CD4-positive, alpha-beta T cell treated with Interferon gamma for 1 hour (primary cell): ENCODE measurements at regions not wholly inside any gene's neighbourhood (a gene's known extent, or its start where the extent isn't known, plus 50 kb on each side); places are given as distances from the start of the nearest gene placed in this dataset.
"Not testable (repeated sequence)": the region's sequence is repeated elsewhere in the genome, so short reads cannot be mapped to it uniquely, and the experiment has no call there.

ENCODE experiments used
- DNase-seq: peaks from one replicate; pipeline ENCODE4 v3.0.0-alpha.2; 2020

- DNase-seq = no peak
These were observed 193.7 kb downstream of the C16orf95 start for GRCh38 chr16:87123356-87124001.

- DNase-seq = not testable (repeated sequence)
These were observed 192.8 kb downstream of the C16orf95 start for GRCh38 chr16:87124405-87124804.

DNA sequence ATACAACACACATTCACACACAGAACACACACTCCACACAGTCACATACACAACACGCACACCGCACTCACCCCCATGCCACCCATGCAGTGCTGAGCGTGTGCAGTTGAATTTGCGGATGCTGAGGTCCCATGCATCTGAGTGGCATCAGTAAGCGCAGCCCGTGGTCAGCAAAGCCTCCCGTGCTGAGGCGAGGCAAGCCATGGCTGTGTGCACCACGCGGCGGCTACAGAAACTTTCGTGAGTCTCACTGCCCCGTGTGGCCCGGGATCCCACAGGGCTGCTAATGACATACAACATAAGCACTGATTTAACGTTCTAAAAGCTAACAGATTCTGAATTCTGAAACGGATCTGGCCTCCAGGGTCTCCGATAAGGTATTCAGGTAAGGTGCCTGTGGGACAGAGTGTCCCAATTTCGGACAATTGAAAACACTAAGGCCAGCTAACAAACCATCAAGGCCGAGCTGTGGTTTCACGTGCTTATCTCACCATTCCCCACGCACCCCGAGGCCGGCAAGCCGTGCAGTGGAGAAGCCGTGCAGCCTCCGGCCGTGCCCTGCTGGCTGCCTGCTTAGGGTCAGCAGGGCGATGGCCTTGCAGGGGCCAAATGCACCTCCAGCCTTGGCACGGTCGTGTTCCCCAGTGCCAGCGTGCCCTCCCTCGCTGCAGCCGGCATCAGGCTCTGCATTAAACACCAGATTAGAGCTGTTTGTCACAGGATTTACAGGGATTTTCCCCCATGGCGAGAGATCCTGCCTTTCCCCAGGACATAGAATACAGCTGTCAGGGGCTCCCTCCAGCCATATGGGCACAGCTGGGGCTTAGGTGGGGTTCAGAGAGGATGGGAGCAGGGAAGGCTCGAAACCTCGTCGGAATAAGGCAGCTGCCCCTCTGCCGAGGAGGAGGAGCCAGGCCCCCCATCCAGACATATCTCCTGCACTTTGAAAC lies 191.7 kb downstream of the C16orf95 start:
- no peak for DNase-seq

- no peak for DNase-seq
These were observed 190.7 kb downstream of the C16orf95 start for GRCh38 chr16:87126403-87127025.

GRCh38 chr16:87127061-87127765 lies 190.0 kb downstream of the C16orf95 start:
- DNase-seq = no peak

DNA sequence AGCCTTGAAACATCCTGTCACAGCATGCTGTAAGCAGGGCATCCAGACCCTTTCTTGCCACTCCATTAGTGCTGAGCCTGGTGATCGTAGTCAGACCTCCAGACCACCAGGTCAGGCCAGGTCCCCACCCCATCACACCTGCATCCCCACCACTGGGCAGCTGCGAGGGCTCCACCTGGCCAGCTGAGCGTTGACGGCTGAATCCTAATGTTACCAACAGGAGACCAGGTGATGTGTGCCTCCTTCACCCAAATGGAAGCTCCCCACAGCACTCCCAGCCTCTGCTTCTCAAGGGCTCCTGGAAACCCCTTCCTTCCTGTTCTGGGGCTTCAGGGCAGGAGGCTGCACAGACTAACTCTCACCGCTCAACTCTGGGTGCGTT lies 189.4 kb downstream of the C16orf95 start:
- no peak for DNase-seq

DNA sequence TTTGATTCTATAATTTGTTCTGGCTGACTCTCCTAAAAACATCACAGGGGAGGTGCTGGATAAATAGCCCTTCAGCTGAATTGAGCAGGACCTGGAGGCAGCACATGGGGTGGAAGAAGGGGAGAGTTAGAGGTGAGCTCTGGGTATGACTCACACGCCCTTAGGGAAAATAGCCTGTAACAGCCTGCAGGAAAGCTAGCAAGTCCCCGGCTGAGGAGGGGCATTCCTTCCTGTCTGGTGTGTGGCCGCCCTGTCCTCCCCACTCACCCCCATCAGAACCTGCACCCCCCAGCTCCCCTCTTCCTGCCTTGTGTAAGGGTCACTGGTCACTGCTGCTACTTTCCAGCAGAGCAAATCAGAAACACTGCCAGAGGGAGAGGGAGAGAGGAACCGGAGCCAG lies 187.4 kb downstream of the C16orf95 start:
- no peak for DNase-seq

DNA sequence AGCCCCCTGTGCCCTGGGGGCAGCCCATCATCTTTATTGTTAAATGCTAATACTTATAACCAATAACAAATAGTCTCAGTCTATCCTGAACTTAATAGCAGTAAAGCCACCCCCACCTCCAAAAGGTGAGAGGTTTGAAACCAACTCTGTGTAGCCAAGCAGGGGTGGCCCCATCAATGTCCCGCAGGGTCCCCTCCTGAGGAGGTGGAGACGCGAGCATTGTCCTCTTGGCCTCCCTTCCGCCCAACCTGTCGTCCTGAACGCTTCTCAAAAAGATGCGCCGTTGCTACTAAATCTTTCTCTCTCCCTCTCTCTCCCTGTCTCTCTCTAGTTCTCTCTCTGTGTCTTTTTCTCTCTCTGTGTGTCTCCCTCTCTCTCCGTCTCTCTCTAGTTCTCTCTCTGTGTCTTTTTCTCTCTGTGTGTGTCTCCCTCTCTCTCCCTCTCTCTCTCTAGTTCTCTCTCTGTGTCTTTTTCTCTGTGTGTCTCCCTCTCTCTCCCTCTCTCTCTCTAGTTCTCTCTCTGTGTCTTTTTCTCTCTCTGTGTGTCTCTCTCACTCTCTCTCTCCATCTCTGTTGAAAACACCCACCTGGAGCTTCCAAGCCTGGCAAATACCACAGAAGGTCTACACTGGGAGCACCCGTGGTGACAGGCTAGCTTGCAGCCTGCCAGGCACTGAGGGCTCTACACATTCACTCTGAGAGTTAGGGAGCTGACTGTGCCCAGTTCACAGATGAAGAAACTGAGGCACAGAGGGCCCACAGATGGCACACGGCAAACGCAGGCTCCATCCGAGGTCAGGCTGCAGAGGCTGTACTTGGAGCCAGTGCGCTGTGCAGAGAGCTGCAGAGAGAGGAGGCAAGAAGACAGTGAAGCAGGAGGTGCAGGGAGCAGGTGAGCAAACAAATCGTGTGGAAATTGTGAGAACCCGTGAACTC lies 185.9 kb downstream of the C16orf95 start:
- DNase-seq = no peak

- DNase-seq = no peak
These were observed 185.2 kb downstream of the C16orf95 start for GRCh38 chr16:87131996-87132345.

GRCh38 chr16:87132361-87133014 lies 184.7 kb downstream of the C16orf95 start:
- no peak for DNase-seq

GRCh38 chr16:87133112-87133850 lies 183.9 kb downstream of the C16orf95 start:
- no peak for DNase-seq

DNA sequence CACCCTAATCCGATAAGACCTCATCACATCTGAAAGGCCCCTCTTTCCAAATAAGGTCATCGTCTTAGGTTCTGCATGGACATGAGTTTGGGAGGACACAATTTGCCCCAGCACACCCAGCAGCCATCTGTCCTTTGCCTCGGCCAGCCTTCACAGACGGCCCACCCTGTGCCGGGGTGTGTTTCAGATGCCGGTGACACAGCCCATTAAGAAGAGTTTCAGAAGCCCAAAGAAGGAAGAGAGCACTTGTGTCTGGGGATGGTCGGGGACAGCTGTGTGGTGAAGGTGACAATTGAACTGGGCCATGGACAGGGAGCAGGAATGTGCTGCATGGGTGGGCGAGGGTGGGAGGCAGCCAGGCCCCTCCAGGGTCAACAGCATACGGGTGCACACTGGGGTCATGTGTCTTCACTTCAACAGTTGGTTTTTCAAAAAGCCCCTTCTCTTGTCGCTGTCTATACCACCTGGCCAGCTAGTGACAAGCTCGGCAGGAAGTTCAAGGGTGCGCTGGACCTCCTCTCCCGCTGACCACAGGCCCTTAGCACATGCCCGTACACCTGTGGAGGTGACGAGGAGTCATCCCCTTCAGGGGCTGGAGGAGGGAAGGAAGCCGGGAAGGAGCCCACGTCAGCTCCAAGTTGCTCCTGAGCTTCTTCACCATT lies 183.1 kb downstream of the C16orf95 start:
- DNase-seq = no peak

GRCh38 chr16:87134628-87134995 lies 182.6 kb downstream of the C16orf95 start:
- DNase-seq = no peak

DNA sequence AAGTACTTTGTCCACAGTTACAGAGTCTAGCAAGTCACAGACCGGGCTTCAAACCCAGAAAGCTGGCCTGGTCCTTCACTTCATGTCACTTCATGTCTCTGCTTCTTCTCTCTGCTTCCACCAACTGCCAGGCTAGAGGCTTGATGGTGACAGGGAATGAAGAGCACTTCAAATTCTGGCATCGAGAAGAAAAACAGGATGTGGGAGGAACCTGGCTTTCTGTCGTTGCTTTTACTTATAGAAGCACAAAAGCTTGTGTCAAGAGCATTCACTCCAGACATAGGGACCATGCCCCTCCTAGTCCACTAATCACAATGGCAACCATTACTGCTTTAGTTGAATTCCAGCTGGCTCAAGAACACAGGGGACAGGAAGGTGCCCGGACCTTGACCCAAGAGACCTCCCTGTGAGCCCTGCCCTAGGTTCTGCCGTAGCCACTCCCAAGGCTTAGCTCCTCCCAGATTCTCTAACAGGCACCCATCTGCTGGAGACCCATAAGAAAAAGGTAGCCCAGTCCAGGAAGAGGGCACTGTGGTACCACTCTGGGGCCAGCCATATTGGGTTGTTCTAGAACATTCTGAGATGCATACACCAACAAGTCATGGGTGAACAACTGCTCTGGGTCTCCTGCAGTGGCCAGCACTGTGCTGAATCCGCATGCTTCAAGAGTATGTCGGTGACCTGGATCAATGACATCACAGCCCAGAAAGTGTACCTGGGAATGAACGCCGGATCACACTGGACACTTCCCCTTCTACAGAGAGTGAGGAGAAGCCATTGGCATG lies 181.8 kb downstream of the C16orf95 start:
- no peak for DNase-seq

- DNase-seq = no peak
These were observed 178.9 kb downstream of the C16orf95 start for GRCh38 chr16:87138316-87138715.

GRCh38 chr16:87138738-87139267 lies 178.4 kb downstream of the C16orf95 start:
- no peak for DNase-seq

DNA sequence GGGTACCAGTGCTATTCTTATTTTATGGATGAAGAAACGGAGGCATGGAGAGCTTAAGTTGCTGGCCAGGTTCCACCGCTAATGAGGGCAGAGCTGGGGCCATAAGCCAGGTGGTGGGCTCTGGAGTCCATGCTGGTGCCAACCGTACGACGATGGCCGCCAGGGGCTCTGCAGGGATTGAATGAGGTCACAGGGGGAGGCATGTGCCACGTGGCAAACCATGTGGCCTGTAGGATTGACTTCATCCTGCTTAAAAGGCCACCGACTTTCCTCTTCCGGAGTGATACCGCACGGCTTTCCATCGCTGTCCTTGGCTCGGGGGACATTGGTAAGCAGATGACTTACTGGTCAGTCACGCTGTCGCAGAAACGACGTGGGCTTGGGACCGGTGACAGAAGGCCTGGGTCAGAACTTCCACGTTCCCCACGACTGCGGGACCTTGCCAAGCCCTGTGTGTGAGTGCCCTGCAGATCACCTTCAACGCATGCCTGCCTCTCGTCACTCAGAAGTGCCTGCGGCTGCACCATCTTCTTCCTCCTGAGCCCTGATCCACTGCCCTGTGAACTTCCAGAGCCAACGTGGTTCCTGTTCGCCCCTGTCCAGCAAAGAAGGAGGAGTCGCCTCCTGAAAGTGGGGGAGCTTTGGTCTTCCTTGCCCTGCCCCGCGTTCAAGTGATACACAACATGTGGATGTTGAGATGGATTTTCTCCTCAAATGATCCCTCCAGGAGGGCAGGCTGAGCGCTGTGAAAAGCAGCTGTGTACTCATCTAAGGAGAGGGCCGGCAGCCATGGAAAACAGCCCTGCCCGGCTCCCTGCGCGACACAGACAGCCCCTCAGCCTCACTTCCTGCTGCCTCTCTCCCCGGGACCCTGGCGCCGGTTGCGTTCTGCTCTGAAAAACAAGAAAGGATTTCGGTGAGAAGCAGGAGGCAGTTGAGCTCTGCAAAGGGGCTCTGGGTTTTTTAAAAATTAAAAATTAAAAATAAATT lies 176.7 kb downstream of the C16orf95 start:
- no peak for DNase-seq

- no peak for DNase-seq
These were observed 175.8 kb downstream of the C16orf95 start for GRCh38 chr16:87141402-87141801.
